ENCODE measurements at regions not wholly inside any gene's neighbourhood (a gene's known extent, or its start where the extent isn't known, plus 50 kb on each side); places are given as distances from the start of the nearest gene placed in this dataset.

- FAIRE-seq, result no peak
- TF ChIP-seq AHR (CRISPR knock-in tag; IDR thresholded peaks at IDR 0.05), result no peak
- no peak for TF ChIP-seq KDM3A (CRISPR knock-in tag; IDR thresholded peaks at IDR 0.05; ENCODE audit: low read depth)
- no peak for TF ChIP-seq ZNF598 (CRISPR knock-in tag; IDR thresholded peaks at IDR 0.05; ENCODE audit: borderline replicate concordance)
- no peak for TF ChIP-seq MTF2 (CRISPR knock-in tag; IDR thresholded peaks at IDR 0.05; ENCODE audit: borderline replicate concordance)
- TF ChIP-seq ATF7 (IDR thresholded peaks at IDR 0.05), result no peak
- TF ChIP-seq ATF7 (CRISPR knock-in tag; IDR thresholded peaks at IDR 0.05), result no peak
- no peak for TF ChIP-seq AGO1 (IDR thresholded peaks at IDR 0.05; ENCODE audit: low read depth, low read length, poor library complexity, severe bottlenecking)
- no peak for TF ChIP-seq MATR3 (CRISPR knock-in tag; IDR thresholded peaks at IDR 0.05)
- TF ChIP-seq TFE3 (CRISPR knock-in tag; IDR thresholded peaks at IDR 0.05), result no peak
- TF ChIP-seq DR1 (CRISPR knock-in tag; IDR thresholded peaks at IDR 0.05), result no peak
- no peak for TF ChIP-seq ZMYM3 (CRISPR knock-in tag; IDR thresholded peaks at IDR 0.05)
- TF ChIP-seq, protein P1, sequence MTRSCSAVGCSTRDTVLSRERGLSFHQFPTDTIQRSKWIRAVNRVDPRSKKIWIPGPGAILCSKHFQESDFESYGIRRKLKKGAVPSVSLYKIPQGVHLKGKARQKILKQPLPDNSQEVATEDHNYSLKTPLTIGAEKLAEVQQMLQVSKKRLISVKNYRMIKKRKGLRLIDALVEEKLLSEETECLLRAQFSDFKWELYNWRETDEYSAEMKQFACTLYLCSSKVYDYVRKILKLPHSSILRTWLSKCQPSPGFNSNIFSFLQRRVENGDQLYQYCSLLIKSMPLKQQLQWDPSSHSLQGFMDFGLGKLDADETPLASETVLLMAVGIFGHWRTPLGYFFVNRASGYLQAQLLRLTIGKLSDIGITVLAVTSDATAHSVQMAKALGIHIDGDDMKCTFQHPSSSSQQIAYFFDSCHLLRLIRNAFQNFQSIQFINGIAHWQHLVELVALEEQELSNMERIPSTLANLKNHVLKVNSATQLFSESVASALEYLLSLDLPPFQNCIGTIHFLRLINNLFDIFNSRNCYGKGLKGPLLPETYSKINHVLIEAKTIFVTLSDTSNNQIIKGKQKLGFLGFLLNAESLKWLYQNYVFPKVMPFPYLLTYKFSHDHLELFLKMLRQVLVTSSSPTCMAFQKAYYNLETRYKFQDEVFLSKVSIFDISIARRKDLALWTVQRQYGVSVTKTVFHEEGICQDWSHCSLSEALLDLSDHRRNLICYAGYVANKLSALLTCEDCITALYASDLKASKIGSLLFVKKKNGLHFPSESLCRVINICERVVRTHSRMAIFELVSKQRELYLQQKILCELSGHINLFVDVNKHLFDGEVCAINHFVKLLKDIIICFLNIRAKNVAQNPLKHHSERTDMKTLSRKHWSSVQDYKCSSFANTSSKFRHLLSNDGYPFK (CRISPR knock-in tag; IDR thresholded peaks at IDR 0.05; ENCODE audit: borderline replicate concordance), result no peak
- no peak for TF ChIP-seq ZNF768 (CRISPR knock-in tag; IDR thresholded peaks at IDR 0.05)
- no peak for TF ChIP-seq JUNB (CRISPR knock-in tag; IDR thresholded peaks at IDR 0.05; ENCODE audit: borderline replicate concordance)
- TF ChIP-seq DMAP1 (CRISPR knock-in tag; IDR thresholded peaks at IDR 0.05), result no peak
Observed at GRCh38 chr13:59086147-59086546, 1077.6 kb downstream of the DIAPH3 start.

More at GRCh38 chr13:59086147-59086546, 1077.6 kb downstream of the DIAPH3 start:
- Histone ChIP-seq H3K36me3 (replicated peaks in 1 of 2; ENCODE audit: control insufficient read depth in 1 of 2, insufficient read depth in 2 of 2, low read length in 2 of 2) (no peaks in the 10 kb centered on the region), H3K79me2 (ENCODE audit: insufficient read depth, low read length) (no peaks in the 10 kb centered on the region), H3K4me1 (ENCODE audit: insufficient read depth, low read length) (no peaks in the 10 kb centered on the region), H3K4me3 (replicated peaks in 1 of 3; ENCODE audit: insufficient read depth in 1 of 3, low read depth in 2 of 3, low read length in 3 of 3) (no peak overlapping the region), H4K20me1 (ENCODE audit: insufficient read depth, low read length) (no peaks in the 10 kb centered on the region), H3K9ac (ENCODE audit: insufficient read depth, low read depth, low read length) (no peak overlapping the region), H3K9me3 (ENCODE audit: low read length) (no peaks in the 10 kb centered on the region), H3K27ac (ENCODE audit: extremely low read length, insufficient read depth, low read length) (no peak overlapping the region), H3K4me2 (ENCODE audit: low read depth, low read length) (no peak overlapping the region), H3K27me3 (ENCODE audit: control insufficient read depth in 1 of 2, insufficient read depth in 2 of 2, low read length in 2 of 2) (no peaks in the 10 kb centered on the region), H2AFZ (ENCODE audit: low read length) (no peak overlapping the region)
- POLR2A ChIA-PET, result no interaction called here
- DNase-seq (ENCODE audit: low spot score), result no peak
- intact Hi-C loops (cut with micrococcal nuclease; ENCODE audit: unreplicated experiment), result no loop called here
- ATAC-seq, result no peak
- no TSS peak for BruUV-seq (replicated peaks)
- in situ Hi-C loops (cut with HindIII; ENCODE audit: extremely low pct_ligation_motif_present, low pct_unique_long_range_greater_than_20kb), result no loop called here
- WGBS (ENCODE audit: low lambda C conversion rate), result 27% methylated on average over 2 of the region's 2 CpGs
- CTCF ChIA-PET (ENCODE audit: low intra/inter-chr PET ratio, low total read pairs), result no interaction called here

Data from HepG2 (cell line).